ENCODE measurements at regions not wholly inside any gene's neighbourhood (a gene's known extent, or its start where the extent isn't known, plus 50 kb on each side); places are given as distances from the start of the nearest gene placed in this dataset.
"Not testable (repeated sequence)": the region's sequence is repeated elsewhere in the genome, so short reads cannot be mapped to it uniquely, and the experiment has no call there.

DNA sequence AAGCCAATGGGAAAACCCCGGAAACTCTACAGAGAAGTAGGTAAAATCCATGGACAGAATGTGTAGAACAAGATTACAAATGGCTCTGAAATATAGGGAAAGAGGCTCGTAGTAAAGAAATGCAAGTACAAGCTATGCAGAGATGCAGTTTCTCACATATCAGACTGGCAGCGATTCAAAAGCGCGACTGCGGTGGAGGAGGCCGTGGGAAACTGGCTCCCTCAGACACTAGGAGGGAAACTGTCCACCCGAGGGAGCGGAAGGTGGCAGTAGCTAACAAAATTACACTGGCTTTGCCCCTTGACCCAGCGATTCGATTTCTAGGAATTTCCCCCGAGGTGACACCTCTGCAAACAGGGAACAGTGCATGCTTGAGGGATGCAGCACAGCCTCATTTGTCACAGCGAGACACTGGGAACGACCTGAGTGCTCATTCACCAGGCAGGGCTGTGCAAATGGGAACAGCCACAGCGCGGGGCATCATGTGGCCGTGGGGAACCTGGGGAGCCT is 349.3 kb downstream of the CNTNAP3B start:
- TF ChIP-seq, protein P1, sequence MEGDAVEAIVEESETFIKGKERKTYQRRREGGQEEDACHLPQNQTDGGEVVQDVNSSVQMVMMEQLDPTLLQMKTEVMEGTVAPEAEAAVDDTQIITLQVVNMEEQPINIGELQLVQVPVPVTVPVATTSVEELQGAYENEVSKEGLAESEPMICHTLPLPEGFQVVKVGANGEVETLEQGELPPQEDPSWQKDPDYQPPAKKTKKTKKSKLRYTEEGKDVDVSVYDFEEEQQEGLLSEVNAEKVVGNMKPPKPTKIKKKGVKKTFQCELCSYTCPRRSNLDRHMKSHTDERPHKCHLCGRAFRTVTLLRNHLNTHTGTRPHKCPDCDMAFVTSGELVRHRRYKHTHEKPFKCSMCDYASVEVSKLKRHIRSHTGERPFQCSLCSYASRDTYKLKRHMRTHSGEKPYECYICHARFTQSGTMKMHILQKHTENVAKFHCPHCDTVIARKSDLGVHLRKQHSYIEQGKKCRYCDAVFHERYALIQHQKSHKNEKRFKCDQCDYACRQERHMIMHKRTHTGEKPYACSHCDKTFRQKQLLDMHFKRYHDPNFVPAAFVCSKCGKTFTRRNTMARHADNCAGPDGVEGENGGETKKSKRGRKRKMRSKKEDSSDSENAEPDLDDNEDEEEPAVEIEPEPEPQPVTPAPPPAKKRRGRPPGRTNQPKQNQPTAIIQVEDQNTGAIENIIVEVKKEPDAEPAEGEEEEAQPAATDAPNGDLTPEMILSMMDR (IDR thresholded peaks at IDR 0.05; ENCODE audit: insufficient read depth, low read length): not testable (repeated sequence)
- TF ChIP-seq, protein P2, sequence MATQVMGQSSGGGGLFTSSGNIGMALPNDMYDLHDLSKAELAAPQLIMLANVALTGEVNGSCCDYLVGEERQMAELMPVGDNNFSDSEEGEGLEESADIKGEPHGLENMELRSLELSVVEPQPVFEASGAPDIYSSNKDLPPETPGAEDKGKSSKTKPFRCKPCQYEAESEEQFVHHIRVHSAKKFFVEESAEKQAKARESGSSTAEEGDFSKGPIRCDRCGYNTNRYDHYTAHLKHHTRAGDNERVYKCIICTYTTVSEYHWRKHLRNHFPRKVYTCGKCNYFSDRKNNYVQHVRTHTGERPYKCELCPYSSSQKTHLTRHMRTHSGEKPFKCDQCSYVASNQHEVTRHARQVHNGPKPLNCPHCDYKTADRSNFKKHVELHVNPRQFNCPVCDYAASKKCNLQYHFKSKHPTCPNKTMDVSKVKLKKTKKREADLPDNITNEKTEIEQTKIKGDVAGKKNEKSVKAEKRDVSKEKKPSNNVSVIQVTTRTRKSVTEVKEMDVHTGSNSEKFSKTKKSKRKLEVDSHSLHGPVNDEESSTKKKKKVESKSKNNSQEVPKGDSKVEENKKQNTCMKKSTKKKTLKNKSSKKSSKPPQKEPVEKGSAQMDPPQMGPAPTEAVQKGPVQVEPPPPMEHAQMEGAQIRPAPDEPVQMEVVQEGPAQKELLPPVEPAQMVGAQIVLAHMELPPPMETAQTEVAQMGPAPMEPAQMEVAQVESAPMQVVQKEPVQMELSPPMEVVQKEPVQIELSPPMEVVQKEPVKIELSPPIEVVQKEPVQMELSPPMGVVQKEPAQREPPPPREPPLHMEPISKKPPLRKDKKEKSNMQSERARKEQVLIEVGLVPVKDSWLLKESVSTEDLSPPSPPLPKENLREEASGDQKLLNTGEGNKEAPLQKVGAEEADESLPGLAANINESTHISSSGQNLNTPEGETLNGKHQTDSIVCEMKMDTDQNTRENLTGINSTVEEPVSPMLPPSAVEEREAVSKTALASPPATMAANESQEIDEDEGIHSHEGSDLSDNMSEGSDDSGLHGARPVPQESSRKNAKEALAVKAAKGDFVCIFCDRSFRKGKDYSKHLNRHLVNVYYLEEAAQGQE (IDR thresholded peaks at IDR 0.05; ENCODE audit: insufficient replicate concordance, low read depth): not testable (repeated sequence)
- not testable (repeated sequence) for TF ChIP-seq POLR2AphosphoS5 (IDR thresholded peaks at IDR 0.05; ENCODE audit: low read depth)
